IMR-90 (cell line): ENCODE measurements at regions not wholly inside any gene's neighbourhood (a gene's known extent, or its start where the extent isn't known, plus 50 kb on each side); places are given as distances from the start of the nearest gene placed in this dataset.

Experiments used
- ATAC-seq: fragments of 200-7000 bp; cut with Tn5 transposase; 2 replicates; pipeline ENCODE4 v1.9.1; 2020; ENCODE audit warnings: low read depth, mild to moderate bottlenecking, moderate library complexity
- BruUV-seq: library from RNA; stranded (reverse); fragments of 400-500 nt; replicated peaks from 2 replicates; lab custom pipeline; 2021; lab: Mats Ljungman, UMichigan
- CTCF ChIA-PET: fragments of 300-600 bp; formaldehyde crosslinking; extraction: SDS; loops from one replicate; lab custom pipeline; 2021; ENCODE audit warnings: antibody characterized with exemption; lab: Yijun Ruan, JAX
- POLR2A ChIA-PET: fragments of 300-600 bp; sonication (Branson Sonifier 250); formaldehyde crosslinking; loops from one replicate; lab custom pipeline; 2022; ENCODE audit warnings: antibody characterized with exemption; ENCODE audit not compliant: unreplicated experiment; lab: Charles Lee
- DNase-seq: peaks from one replicate; pipeline ENCODE4 v3.0.0; 2013
- H2AFZ ChIP-seq: replicated peaks from 2 replicates; pipeline ENCODE3; 2013; ENCODE audit warnings: low read length, mild to moderate bottlenecking; ENCODE audit not compliant: poor library complexity
- H2AK5ac ChIP-seq: 2 replicates; pipeline ENCODE4 v1.6.1; 2013; ENCODE audit warnings: low read depth, low read length, inconsistent platforms
- H2AK9ac ChIP-seq: replicated peaks from 2 replicates; pipeline ENCODE3; 2013; ENCODE audit warnings: mild to moderate bottlenecking, low read depth, low read length, moderate library complexity; ENCODE audit not compliant: poor library complexity
- H2BK120ac ChIP-seq: 2 replicates; pipeline ENCODE4 v1.6.1; 2013; ENCODE audit warnings: low read depth, low read length, inconsistent platforms
- H2BK15ac ChIP-seq: 3 replicates; pipeline ENCODE4 v1.6.1; 2013; ENCODE audit warnings: low read depth, low read length, inconsistent platforms
- H2BK20ac ChIP-seq: 2 replicates; pipeline ENCODE4 v1.6.1; 2013; ENCODE audit warnings: low read depth, mild to moderate bottlenecking, inconsistent platforms, low read length, moderate library complexity
- H2BK5ac ChIP-seq: 2 replicates; pipeline ENCODE4 v1.6.1; 2013; ENCODE audit warnings: mild to moderate bottlenecking, low read depth, low read length, inconsistent platforms; ENCODE audit not compliant: poor library complexity, severe bottlenecking
- H3K14ac ChIP-seq: replicated peaks from 2 replicates; pipeline ENCODE4 v1.6.1; 2013; ENCODE audit warnings: low read depth, low read length, inconsistent platforms
- H3K18ac ChIP-seq: 2 replicates; pipeline ENCODE4 v1.6.1; 2013; ENCODE audit warnings: low read depth, low read length, control low read depth
- H3K23ac ChIP-seq: 2 replicates; pipeline ENCODE4 v1.6.1; 2013; ENCODE audit warnings: low read depth, low read length, inconsistent platforms
- H3K27ac ChIP-seq: 2 replicates; pipeline ENCODE4 v1.5.1; 2013; ENCODE audit warnings: mild to moderate bottlenecking, control low read depth, low read length; ENCODE audit not compliant: insufficient read depth
- H3K27me3 ChIP-seq: 2 replicates; pipeline ENCODE4 v1.6.1; 2013; ENCODE audit warnings: low read length; ENCODE audit not compliant: control insufficient read depth, insufficient read depth
- H3K36me3 ChIP-seq: 2 replicates; pipeline ENCODE4 v1.6.1; 2013; ENCODE audit warnings: low read length, mixed read lengths; ENCODE audit not compliant: control insufficient read depth, insufficient read depth
- H3K4ac ChIP-seq: 2 replicates; pipeline ENCODE4 v1.6.1; 2013; ENCODE audit warnings: low read depth, low read length, inconsistent platforms
- H3K4me1 ChIP-seq: 2 replicates; pipeline ENCODE4 v1.6.1; 2013; ENCODE audit warnings: low read length, mixed read lengths; ENCODE audit not compliant: control insufficient read depth, insufficient read depth
- H3K4me2 ChIP-seq: 2 replicates; pipeline ENCODE4 v1.6.1; 2013; ENCODE audit warnings: low read depth, mild to moderate bottlenecking, control low read depth, low read length, moderate library complexity
- H3K4me3 ChIP-seq: 2 replicates; pipeline ENCODE4 v1.5.1; 2013; ENCODE audit warnings: low read depth, mild to moderate bottlenecking, control low read depth, low read length, moderate library complexity; ENCODE audit not compliant: insufficient read depth
- H3K56ac ChIP-seq: 2 replicates; pipeline ENCODE4 v1.6.1; 2013; ENCODE audit warnings: low read length, inconsistent platforms; ENCODE audit not compliant: insufficient read depth; ENCODE audit errors: extremely low read depth
- H3K79me1 ChIP-seq, 2 experiments: 2 replicates each; pipeline ENCODE4 v1.6.1; 2013; ENCODE audit warnings: low read length in 2 of 2, inconsistent platforms in 1 of 2, low read depth in 1 of 2
- H3K9ac ChIP-seq: 2 replicates; pipeline ENCODE4 v1.6.1; 2013; ENCODE audit warnings: low read depth, low read length, control low read depth
- H3K9me1 ChIP-seq: 2 replicates; pipeline ENCODE4 v1.6.1; 2013; ENCODE audit warnings: low read length, inconsistent platforms; ENCODE audit not compliant: insufficient read depth
- H3K9me3 ChIP-seq: 2 replicates; pipeline ENCODE4 v1.6.1; 2013; ENCODE audit warnings: low read length; ENCODE audit not compliant: control insufficient read depth, insufficient read depth
- H4K20me1 ChIP-seq: 2 replicates; pipeline ENCODE4 v1.6.1; 2013; ENCODE audit warnings: low read length, inconsistent platforms; ENCODE audit not compliant: insufficient read depth
- H4K5ac ChIP-seq: 2 replicates; pipeline ENCODE4 v1.6.1; 2013; ENCODE audit warnings: mild to moderate bottlenecking, low read depth, low read length, control low read depth
- H4K8ac ChIP-seq, 2 experiments: 2 replicates each; pipeline ENCODE4 v1.6.1; 2013; ENCODE audit warnings: low read depth in 2 of 2, low read length in 2 of 2, control low read depth in 1 of 2, inconsistent platforms in 1 of 2
- H4K91ac ChIP-seq: 2 replicates; pipeline ENCODE4 v1.6.1; 2013; ENCODE audit warnings: low read depth, low read length, inconsistent platforms; ENCODE audit not compliant: insufficient read depth
- BHLHE40 ChIP-seq: fragments of 150-350 bp; IDR thresholded peaks from 2 replicates; pipeline ENCODE4 v1.6.1; 2016; ENCODE audit warnings: mild to moderate bottlenecking, low read depth, low read length
- CEBPB ChIP-seq: IDR thresholded peaks from 2 replicates; pipeline ENCODE4 v1.6.1; 2012; ENCODE audit warnings: low read depth, low read length, improper control_type of control experiment
- CHD1 ChIP-seq: IDR thresholded peaks from 2 replicates; pipeline ENCODE4 v1.6.1; 2012; ENCODE audit warnings: low read depth, low read length, improper control_type of control experiment
- MAFK ChIP-seq: IDR thresholded peaks from 2 replicates; pipeline ENCODE4 v1.6.1; 2012; ENCODE audit warnings: low read depth, low read length, improper control_type of control experiment
- MAZ ChIP-seq: IDR thresholded peaks from 2 replicates; pipeline ENCODE4 v1.6.1; 2012; ENCODE audit warnings: low read depth, mild to moderate bottlenecking, low read length, improper control_type of control experiment, moderate library complexity, borderline replicate concordance
- MXI1 ChIP-seq: IDR thresholded peaks from 2 replicates; pipeline ENCODE4 v1.6.1; 2012; ENCODE audit warnings: low read depth, mild to moderate bottlenecking, low read length, moderate library complexity, borderline replicate concordance
- NFE2L2 ChIP-seq: fragments of 150-350 bp; IDR thresholded peaks from 2 replicates; pipeline ENCODE4 v1.6.1; 2016; ENCODE audit warnings: low read depth, mild to moderate bottlenecking, low read length
- POLR2A ChIP-seq: IDR thresholded peaks from 2 replicates; pipeline ENCODE4 v1.6.1; 2012; ENCODE audit warnings: mild to moderate bottlenecking, low read depth, low read length
- RAD21 ChIP-seq: IDR thresholded peaks from 2 replicates; pipeline ENCODE4 v1.6.1; 2012; ENCODE audit warnings: low read length, improper control_type of control experiment
- RCOR1 ChIP-seq: IDR thresholded peaks from 2 replicates; pipeline ENCODE4 v1.6.1; 2012; ENCODE audit warnings: mild to moderate bottlenecking, low read length, improper control_type of control experiment; ENCODE audit not compliant: insufficient replicate concordance
- RFX5 ChIP-seq: IDR thresholded peaks from 2 replicates; pipeline ENCODE4 v1.8.0; 2012; ENCODE audit warnings: low read depth, mild to moderate bottlenecking, low read length, moderate library complexity
- SMC3 ChIP-seq: fragments of 150-350 bp; IDR thresholded peaks from 2 replicates; pipeline ENCODE4 v1.6.1; 2016; ENCODE audit warnings: low read depth, mild to moderate bottlenecking, antibody characterized with exemption, low read length, moderate library complexity
- WGBS, 2 experiments: methylation state at CpG; one replicate each; pipeline versions ENCODE4 v1.1.5 to v1.1.7; 2013; ENCODE audit warnings: missing lambda C conversion rate in 2 of 2; ENCODE audit not compliant: insufficient read length in 1 of 2; ENCODE audit errors: extremely low coverage in 2 of 2; 5-methylcytosine and 5-hydroxymethylcytosine counted together
- dilution Hi-C: fragments of 300-500 bp; cut with HindIII; formaldehyde crosslinking; loops from one replicate; pipeline ENCODE4 v1.14.3; 2018; ENCODE audit warnings: low sequenced_read_pairs; ENCODE audit not compliant: unreplicated experiment
- in situ Hi-C: fragments of 300-500 bp; cut with MboI; formaldehyde crosslinking; loops from 3 replicates; pipeline ENCODE4 v1.14.3; 2019; ENCODE audit warnings: low sequenced_read_pairs, inconsistent platforms, mixed read lengths
- intact Hi-C: fragments of 100-400 bp; cut with micrococcal nuclease; formaldehyde crosslinking; loops from 2 replicates; pipeline ENCODE4 v1.10.0; 2022
- TF ChIP-seq, protein P1 (sequence below): fragments of 150-350 bp; IDR thresholded peaks from 2 replicates; pipeline ENCODE4 v1.6.1; 2016; ENCODE audit warnings: low read depth, mild to moderate bottlenecking, low read length, moderate library complexity, borderline replicate concordance
- TF ChIP-seq, protein P2 (sequence below): conservative IDR thresholded peaks from 2 replicates; pipeline ENCODE4 v1.5.1; 2012; ENCODE audit warnings: mild to moderate bottlenecking, low read depth, low read length, improper control_type of control experiment

DNA sequence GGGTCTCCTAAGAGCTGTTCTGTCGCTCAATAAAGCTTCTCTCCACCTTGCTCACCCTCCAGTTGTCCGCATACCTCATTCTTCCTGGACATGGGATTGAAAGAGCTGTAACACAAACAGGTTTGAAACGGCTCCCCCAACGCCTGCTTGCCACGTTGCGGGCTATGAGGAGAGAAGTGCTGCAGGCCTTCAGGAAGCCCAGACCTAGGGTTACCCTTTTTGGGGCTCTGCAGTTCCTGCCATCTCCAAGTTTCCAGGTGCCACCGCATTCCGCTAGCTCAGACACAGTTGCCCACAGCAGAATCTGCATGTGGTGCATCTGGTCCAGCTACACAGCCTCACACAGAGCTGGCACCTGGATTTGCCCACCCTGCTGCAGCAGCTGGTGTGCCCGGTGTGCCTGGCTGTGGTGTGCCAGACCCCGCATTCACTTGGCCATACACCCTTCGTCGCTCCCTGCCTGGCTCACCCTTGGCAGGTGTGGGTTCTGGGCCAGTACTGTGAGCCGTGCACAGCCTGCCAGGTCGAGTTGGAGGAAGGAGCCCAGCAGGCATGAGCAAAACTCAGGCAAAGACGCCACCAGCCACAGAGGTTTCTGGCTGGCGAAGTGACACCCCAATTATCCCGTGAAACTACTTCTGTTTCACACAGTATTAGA lies 253.2 kb upstream of the SEMA3A start:
- Histone ChIP-seq H2AK5ac (no peak overlapping the region), H3K27ac (no peak overlapping the region), H3K23ac (no peak overlapping the region), H4K20me1 (no peaks in the 10 kb centered on the region), H3K14ac (no peak overlapping the region), H3K56ac (no peak overlapping the region), H3K18ac (no peak overlapping the region), H4K8ac (no peak overlapping the region), H3K4me2 (no peak overlapping the region), H2BK5ac (no peak overlapping the region), H3K9ac (no peak overlapping the region), H2AK9ac (no peak overlapping the region), H3K4me1 (no peaks in the 10 kb centered on the region), H4K5ac (no peak overlapping the region), H2BK20ac (no peak overlapping the region), H2BK15ac (no peak overlapping the region), H2BK120ac (no peak overlapping the region), H3K9me3 (no peaks in the 10 kb centered on the region), H3K36me3 (no peaks in the 10 kb centered on the region), H3K27me3 (no peaks in the 10 kb centered on the region), H3K4me3 (no peak overlapping the region), H2AFZ (no peak overlapping the region), H4K91ac (no peak overlapping the region), H3K9me1 (no peaks in the 10 kb centered on the region), H3K79me1 (no peaks in the 10 kb centered on the region), H3K4ac (no peak overlapping the region)
- CTCF ChIA-PET: interaction anchor here (0.6 kb wide), 1 partner anchor 350 kb away, joined by 3 read pairs; no protein-coding TSS in a partner anchor
- BruUV-seq: no TSS peak
- DNase-seq (no peak), ATAC-seq (no peak)
- dilution Hi-C loops: no loop called here
- in situ Hi-C loops: no loop called here
- intact Hi-C loops: no loop called here
- POLR2A ChIA-PET: no interaction called here
- 98% methylated on average over 5 of the region's 17 CpGs; no CpG with 5 or more reads in 1 of the 2 experiments for WGBS, 2 experiments
- TF ChIP-seq RCOR1 (no peak), RFX5 (no peak), CEBPB (no peak), MAZ (no peak), BHLHE40 (no peak), NFE2L2 (no peak), SMC3 (no peak), MXI1 (no peak), CHD1 (no peak), POLR2A (no peak), RAD21 (no peak), MAFK (no peak)
- TF ChIP-seq, protein P1, sequence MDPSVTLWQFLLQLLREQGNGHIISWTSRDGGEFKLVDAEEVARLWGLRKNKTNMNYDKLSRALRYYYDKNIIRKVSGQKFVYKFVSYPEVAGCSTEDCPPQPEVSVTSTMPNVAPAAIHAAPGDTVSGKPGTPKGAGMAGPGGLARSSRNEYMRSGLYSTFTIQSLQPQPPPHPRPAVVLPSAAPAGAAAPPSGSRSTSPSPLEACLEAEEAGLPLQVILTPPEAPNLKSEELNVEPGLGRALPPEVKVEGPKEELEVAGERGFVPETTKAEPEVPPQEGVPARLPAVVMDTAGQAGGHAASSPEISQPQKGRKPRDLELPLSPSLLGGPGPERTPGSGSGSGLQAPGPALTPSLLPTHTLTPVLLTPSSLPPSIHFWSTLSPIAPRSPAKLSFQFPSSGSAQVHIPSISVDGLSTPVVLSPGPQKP: no peak
- TF ChIP-seq, protein P2, sequence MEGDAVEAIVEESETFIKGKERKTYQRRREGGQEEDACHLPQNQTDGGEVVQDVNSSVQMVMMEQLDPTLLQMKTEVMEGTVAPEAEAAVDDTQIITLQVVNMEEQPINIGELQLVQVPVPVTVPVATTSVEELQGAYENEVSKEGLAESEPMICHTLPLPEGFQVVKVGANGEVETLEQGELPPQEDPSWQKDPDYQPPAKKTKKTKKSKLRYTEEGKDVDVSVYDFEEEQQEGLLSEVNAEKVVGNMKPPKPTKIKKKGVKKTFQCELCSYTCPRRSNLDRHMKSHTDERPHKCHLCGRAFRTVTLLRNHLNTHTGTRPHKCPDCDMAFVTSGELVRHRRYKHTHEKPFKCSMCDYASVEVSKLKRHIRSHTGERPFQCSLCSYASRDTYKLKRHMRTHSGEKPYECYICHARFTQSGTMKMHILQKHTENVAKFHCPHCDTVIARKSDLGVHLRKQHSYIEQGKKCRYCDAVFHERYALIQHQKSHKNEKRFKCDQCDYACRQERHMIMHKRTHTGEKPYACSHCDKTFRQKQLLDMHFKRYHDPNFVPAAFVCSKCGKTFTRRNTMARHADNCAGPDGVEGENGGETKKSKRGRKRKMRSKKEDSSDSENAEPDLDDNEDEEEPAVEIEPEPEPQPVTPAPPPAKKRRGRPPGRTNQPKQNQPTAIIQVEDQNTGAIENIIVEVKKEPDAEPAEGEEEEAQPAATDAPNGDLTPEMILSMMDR: no peak
